ENCODE measurements at regions not wholly inside any gene's neighbourhood (a gene's known extent, or its start where the extent isn't known, plus 50 kb on each side); places are given as distances from the start of the nearest gene placed in this dataset.

- no peak for TF ChIP-seq EZH2 (IDR thresholded peaks at IDR 0.05; ENCODE audit: borderline replicate concordance, low read length)
- TF ChIP-seq CTCF (IDR thresholded peaks at IDR 0.05; ENCODE audit: low read length), result no peak
Measured at GRCh38 chr3:66705076-66705475, 204.3 kb upstream of the LRIG1 start.
